IgD-negative memory B cell (primary cell): ENCODE measurements at regions not wholly inside any gene's neighbourhood (a gene's known extent, or its start where the extent isn't known, plus 50 kb on each side); places are given as distances from the start of the nearest gene placed in this dataset.

Source experiments
- H3K27ac Mint-ChIP-seq, 3 donors: one replicate each; pipeline ENCODE4 v1.8.0; 2020 to 2022; ENCODE audit warnings: mild to moderate bottlenecking in 3 of 3, mixed read lengths in 3 of 3, moderate library complexity in 1 of 3
- H3K27me3 Mint-ChIP-seq: one replicate; pipeline ENCODE4 v1.8.0; 2021; ENCODE audit warnings: mixed read lengths
- H3K36me3 Mint-ChIP-seq: one replicate; pipeline ENCODE4 v1.8.0; 2020; ENCODE audit warnings: mild to moderate bottlenecking, mixed read lengths
- H3K4me1 Mint-ChIP-seq, 3 donors: one replicate each; pipeline ENCODE4 v1.8.0; 2020 to 2022; ENCODE audit warnings: mixed read lengths in 3 of 3, mild to moderate bottlenecking in 1 of 3
- H3K4me3 Mint-ChIP-seq, 4 donors: one replicate each; pipeline ENCODE4 v1.8.0; 2020 to 2022; ENCODE audit warnings: mild to moderate bottlenecking in 4 of 4, mixed read lengths in 4 of 4, moderate library complexity in 3 of 4
- H3K9me3 Mint-ChIP-seq, 3 donors: one replicate each; pipeline ENCODE4 v1.8.0; 2020 to 2021; ENCODE audit warnings: mixed read lengths in 3 of 3, mild to moderate bottlenecking in 1 of 3

- H3K4me1 Mint-ChIP-seq = no peaks in the 10 kb centered on the region
- H3K27me3 Mint-ChIP-seq = no peaks in the 10 kb centered on the region
- no peak overlapping the region for H3K27ac Mint-ChIP-seq
- no peak overlapping the region for H3K4me3 Mint-ChIP-seq
- peaks cover 0 to 13% (median 0%) of the 10 kb centered on the region in 3 donors for H3K9me3 Mint-ChIP-seq
- no peaks in the 10 kb centered on the region for H3K36me3 Mint-ChIP-seq
Observed at GRCh38 chr9:13001989-13002580, 227.3 kb downstream of the LURAP1L start.

DNA sequence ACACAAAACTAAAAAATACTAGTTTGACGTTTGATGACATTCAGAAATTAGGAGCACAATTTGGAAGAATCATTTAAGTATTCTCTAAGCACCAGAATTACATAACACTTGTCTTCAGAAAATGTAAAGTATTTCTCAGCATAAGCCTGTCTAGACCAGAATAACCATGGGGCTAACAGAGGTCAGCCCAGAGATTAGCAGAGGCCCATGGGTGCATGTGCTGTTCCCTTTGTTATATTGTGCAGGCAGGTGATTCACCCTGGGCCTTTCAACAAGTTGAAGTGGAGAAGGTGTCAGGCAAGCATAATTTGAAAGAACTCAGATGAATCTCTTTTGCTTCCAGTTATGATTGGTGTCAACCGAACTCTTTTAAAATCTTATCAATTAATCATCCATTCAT is 227.9 kb downstream of the LURAP1L start:
- no peaks in the 10 kb centered on the region for H3K36me3 Mint-ChIP-seq
- no peak overlapping the region for H3K27ac Mint-ChIP-seq
- H3K4me1 Mint-ChIP-seq = no peaks in the 10 kb centered on the region
- no peak overlapping the region for H3K4me3 Mint-ChIP-seq
- no peaks in the 10 kb centered on the region for H3K27me3 Mint-ChIP-seq
- peaks cover 0 to 13% (median 0%) of the 10 kb centered on the region in 3 donors for H3K9me3 Mint-ChIP-seq

DNA sequence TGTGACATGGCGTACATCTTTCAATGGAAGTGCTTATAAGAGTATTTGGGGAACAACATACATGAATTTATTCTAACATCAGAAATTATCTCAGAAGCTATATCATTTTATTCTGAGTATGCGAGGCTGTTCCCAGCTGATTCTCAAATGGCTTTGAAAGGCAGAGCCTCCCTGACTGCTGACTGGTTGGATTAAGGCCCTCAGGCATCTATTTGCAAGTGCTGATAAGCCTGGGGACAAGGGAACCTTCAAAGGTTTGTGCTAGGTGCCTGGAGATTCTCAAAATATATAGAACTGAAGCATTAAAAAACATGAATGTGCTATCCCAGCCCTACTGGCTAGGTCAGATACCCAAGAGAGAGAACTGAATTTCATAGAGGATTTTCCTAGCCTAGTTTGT is 235.1 kb downstream of the LURAP1L start:
- peaks cover 2 to 8% (median 7%) of the 10 kb centered on the region in 3 donors for H3K9me3 Mint-ChIP-seq
- H3K4me1 Mint-ChIP-seq = no peaks in the 10 kb centered on the region
- no peak overlapping the region for H3K4me3 Mint-ChIP-seq
- H3K27me3 Mint-ChIP-seq = no peaks in the 10 kb centered on the region
- H3K27ac Mint-ChIP-seq = no peak overlapping the region
- H3K36me3 Mint-ChIP-seq = no peaks in the 10 kb centered on the region

DNA sequence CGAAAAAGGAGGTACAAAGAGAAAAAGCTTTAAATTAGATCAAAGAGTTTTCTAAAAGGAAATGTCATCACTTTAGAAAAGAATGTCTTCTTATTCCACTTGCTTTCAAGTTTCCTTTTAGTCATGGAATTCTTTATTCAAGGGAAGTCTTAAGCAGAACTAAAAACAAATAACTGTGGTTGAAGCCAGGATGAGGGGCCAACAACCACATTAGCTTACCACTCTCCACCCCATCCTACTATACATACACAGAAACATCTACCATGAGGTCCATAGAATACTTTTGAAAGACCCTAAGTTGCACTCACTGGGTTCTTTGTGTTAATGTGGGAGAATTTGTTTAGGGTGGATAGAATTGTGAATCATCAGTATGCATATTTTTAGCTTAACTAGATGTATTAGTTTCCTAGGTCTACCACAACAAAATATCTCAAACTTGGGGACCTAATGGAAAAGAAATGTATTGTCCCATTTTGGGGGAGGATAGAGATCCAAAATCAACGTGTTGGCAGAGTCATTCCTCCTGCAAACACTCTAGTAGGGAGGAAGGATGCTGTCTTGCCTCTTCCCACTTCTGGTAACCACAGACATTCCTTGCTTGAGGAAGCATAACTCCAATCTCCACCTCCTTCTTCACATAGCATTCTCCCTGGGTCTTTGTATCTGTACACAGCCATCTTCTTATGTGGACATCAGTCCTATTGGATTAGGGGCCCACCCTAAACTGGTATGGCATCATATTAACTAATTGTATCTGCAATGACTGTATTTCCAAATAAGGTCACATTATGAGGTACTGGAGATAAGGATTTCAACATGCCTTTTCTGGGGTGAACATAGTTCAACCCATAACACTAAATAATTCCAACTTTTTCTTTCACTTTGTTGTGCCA is 239.4 kb downstream of the LURAP1L start:
- peaks cover 3 to 7% (median 7%) of the 10 kb centered on the region in 3 donors for H3K9me3 Mint-ChIP-seq
- H3K4me1 Mint-ChIP-seq = no peaks in the 10 kb centered on the region
- H3K36me3 Mint-ChIP-seq = no peaks in the 10 kb centered on the region
- no peak overlapping the region for H3K27ac Mint-ChIP-seq
- H3K27me3 Mint-ChIP-seq = no peaks in the 10 kb centered on the region
- no peak overlapping the region for H3K4me3 Mint-ChIP-seq

- H3K9me3 Mint-ChIP-seq = peaks cover 3 to 8% (median 3%) of the 10 kb centered on the region in 3 donors
- no peaks in the 10 kb centered on the region for H3K4me1 Mint-ChIP-seq
- H3K36me3 Mint-ChIP-seq = no peaks in the 10 kb centered on the region
- no peak overlapping the region for H3K27ac Mint-ChIP-seq
- no peak overlapping the region for H3K4me3 Mint-ChIP-seq
- no peaks in the 10 kb centered on the region for H3K27me3 Mint-ChIP-seq
Observed at GRCh38 chr9:13017260-13017659, 242.4 kb downstream of the LURAP1L start.

DNA sequence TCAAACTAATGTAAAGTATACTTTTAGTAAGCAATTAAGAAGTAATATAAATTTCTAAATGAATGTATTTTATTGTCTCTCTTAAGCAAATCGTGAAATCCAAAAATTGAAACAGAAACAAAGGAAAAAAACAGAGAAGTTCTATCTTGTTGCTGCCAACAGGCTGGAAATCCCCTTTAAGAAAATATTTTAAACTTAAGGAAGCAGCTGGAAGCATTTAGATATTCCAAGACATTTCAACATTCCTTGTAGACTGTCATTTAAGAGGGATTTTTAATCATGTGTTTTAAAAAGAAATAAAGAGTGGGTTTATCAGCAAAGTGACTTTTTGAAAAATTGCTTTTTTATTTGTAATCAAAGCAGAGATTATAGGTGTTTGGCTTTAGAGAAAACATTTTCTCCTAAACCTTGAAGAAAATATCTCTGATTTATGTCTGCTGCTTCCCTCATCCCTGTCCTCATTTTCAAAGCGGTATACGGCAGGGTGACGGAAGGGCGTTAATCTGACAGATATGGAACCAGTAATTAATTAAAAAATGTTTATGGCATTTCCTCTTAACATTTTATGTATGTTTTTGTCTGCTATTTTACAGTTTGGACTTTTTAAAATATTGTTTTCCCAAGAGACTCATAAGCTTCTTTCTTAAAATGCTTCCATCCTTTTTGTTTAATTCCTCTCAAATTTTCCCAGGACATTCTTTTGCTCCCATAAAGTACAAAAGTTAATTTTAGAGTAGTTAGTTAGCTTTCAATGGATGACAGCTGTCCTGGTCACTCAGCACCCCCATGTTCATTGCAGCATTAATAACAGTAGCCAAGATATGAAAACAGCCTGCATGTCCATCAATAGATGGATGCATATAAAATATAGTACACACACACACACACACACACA is 245.6 kb downstream of the LURAP1L start:
- no peaks in the 10 kb centered on the region for H3K36me3 Mint-ChIP-seq

GRCh38 chr9:13022756-13023155 is 247.9 kb downstream of the LURAP1L start:
- H3K4me1 Mint-ChIP-seq = no peaks in the 10 kb centered on the region
- no peaks in the 10 kb centered on the region for H3K27me3 Mint-ChIP-seq
- no peak overlapping the region for H3K27ac Mint-ChIP-seq
- no peaks in the 10 kb centered on the region for H3K36me3 Mint-ChIP-seq
- no peak overlapping the region for H3K4me3 Mint-ChIP-seq
- H3K9me3 Mint-ChIP-seq = peaks cover 8 to 12% (median 8%) of the 10 kb centered on the region in 3 donors

More for the DNA sequence above, 245.6 kb downstream of the LURAP1L start:
- H3K4me3 Mint-ChIP-seq = no peak overlapping the region
- no peaks in the 10 kb centered on the region for H3K4me1 Mint-ChIP-seq
- H3K9me3 Mint-ChIP-seq = peaks cover 3 to 6% (median 5%) of the 10 kb centered on the region in 3 donors
- no peak overlapping the region for H3K27ac Mint-ChIP-seq
- H3K27me3 Mint-ChIP-seq = no peaks in the 10 kb centered on the region

GRCh38 chr9:13023498-13023897 is 248.7 kb downstream of the LURAP1L start:
- Mint-ChIP-seq H3K27ac (no peak overlapping the region), H3K9me3 (peaks cover 8 to 12% (median 8%) of the 10 kb centered on the region in 3 donors), H3K4me3 (no peak overlapping the region), H3K4me1 (no peaks in the 10 kb centered on the region), H3K27me3 (no peaks in the 10 kb centered on the region), H3K36me3 (no peaks in the 10 kb centered on the region)

GRCh38 chr9:13026956-13027355 is 252.1 kb downstream of the LURAP1L start:
- H3K4me1 Mint-ChIP-seq = no peaks in the 10 kb centered on the region
- H3K27me3 Mint-ChIP-seq = no peaks in the 10 kb centered on the region

DNA sequence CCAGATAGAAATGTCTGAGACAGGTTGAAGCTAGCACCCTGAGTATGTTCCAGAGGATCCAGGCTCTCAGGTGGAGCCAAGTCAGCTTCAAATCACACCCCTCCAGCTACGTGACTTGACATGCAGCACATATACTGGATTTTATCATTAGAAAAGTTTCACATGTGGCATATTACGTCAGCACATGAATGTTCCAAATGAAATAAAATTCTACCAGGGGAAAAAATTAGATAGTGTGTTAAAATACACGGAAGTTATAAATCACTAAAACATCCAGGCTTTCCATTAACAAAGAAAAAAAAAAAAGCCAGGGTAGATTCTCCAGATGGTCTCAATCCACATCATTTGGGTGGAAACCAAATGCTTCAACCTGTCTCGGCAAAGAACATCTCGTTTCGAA is 251.6 kb downstream of the MPDZ start:
- Mint-ChIP-seq H3K36me3 (peaks cover 1% of the 10 kb centered on the region), H3K4me3 (no peak overlapping the region), H3K4me1 (no peaks in the 10 kb centered on the region), H3K9me3 (peaks cover 5 to 9% (median 7%) of the 10 kb centered on the region in 3 donors), H3K27me3 (no peaks in the 10 kb centered on the region), H3K27ac (no peak overlapping the region)

More at GRCh38 chr9:13026956-13027355, 252.1 kb downstream of the LURAP1L start:
- peaks cover 7 to 9% (median 7%) of the 10 kb centered on the region in 3 donors for H3K9me3 Mint-ChIP-seq
- no peak overlapping the region for H3K27ac Mint-ChIP-seq
- H3K4me3 Mint-ChIP-seq = no peak overlapping the region
- peaks cover 1% of the 10 kb centered on the region for H3K36me3 Mint-ChIP-seq

DNA sequence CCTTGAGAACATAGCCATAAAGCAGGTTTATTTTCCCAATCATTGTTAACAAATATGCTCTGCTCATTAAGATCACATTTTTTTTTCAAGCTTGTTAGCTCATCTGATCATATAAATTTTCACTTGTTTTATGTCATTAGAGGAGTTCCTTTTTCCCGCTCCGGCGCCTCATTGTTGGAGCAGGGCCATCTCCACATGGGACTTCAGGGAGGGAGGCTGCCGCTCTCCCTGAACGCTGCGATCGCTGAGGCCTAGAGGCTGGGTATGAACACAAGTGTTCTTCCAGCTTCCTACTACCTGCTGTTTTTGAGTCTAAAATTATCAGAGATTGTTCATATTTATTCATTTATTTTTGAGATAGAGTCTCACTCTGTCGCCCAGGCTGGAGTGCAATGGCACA is 246.9 kb downstream of the MPDZ start:
- Mint-ChIP-seq H3K4me3 (no peak overlapping the region), H3K27ac (no peak overlapping the region), H3K4me1 (no peaks in the 10 kb centered on the region), H3K36me3 (peaks cover 1% of the 10 kb centered on the region), H3K9me3 (peaks cover 2 to 5% (median 3%) of the 10 kb centered on the region in 3 donors), H3K27me3 (no peaks in the 10 kb centered on the region)

DNA sequence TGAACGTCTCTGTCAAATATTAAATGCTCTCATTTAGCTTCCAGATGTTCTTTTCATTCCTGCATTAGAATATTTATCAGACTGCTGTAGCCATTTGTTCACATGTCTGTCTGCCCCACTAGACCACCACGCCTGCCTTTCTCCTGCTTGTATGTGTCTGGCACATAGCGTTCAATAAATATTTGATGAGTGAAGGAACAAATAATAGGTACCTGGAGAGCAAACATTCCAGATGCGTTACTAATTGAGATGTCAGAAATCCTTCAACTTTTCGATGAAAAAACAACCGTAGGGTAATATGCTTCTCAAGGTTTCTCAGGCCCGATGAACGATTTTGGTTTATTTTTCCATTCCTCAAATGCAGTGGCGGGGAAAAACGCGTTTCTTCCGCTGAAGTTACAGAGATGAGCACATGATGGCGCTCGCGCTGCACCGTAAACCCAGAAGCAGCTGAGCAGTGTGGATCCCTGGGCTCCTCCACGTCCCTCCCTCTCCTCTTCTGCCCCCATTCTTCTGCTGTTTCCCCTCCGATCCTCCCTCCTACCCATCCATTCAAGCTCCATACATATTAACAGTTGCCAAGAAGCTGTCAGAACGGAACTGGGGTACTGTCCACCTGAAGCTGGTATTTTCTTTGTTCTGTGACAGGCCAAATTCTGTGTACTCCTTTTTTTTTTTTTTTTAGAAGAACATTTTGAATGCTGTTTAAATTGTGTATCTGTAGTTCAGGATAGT is 245.4 kb downstream of the MPDZ start:
- Mint-ChIP-seq H3K27ac (no peak overlapping the region), H3K36me3 (peaks cover 1% of the 10 kb centered on the region), H3K9me3 (peaks cover 2 to 5% (median 3%) of the 10 kb centered on the region in 3 donors), H3K27me3 (no peaks in the 10 kb centered on the region), H3K4me3 (no peak overlapping the region), H3K4me1 (no peaks in the 10 kb centered on the region)

GRCh38 chr9:13034694-13035002 is 244.8 kb downstream of the MPDZ start:
- Mint-ChIP-seq H3K4me1 (no peaks in the 10 kb centered on the region), H3K4me3 (no peak overlapping the region), H3K36me3 (peaks cover 1% of the 10 kb centered on the region), H3K27me3 (no peaks in the 10 kb centered on the region), H3K9me3 (peaks cover 2 to 5% (median 3%) of the 10 kb centered on the region in 3 donors), H3K27ac (no peak overlapping the region)

DNA sequence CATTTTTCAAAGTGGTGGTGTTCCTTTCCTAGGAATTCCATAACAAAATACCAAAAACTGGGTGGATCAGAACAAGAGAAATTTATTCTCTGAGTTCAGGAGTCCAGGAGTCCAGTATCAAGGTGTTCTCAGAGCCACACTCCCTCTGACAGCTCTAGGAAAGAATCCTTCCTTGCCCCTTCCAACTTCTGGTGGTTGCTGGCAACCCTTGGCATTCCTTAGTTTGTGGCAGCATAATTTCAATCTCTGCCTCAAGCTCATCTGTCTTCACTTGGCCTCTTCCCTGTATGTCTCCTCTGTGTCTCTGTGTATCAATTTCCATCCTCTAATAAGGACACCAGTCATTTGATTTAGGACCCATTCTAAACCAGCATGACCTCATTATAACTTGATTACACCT is 243.7 kb downstream of the MPDZ start:
- no peaks in the 10 kb centered on the region for H3K4me1 Mint-ChIP-seq
- no peak overlapping the region for H3K4me3 Mint-ChIP-seq
- H3K27me3 Mint-ChIP-seq = no peaks in the 10 kb centered on the region
- peaks cover 0 to 5% (median 0%) of the 10 kb centered on the region in 3 donors for H3K9me3 Mint-ChIP-seq
- peaks cover 1% of the 10 kb centered on the region for H3K36me3 Mint-ChIP-seq
- no peak overlapping the region for H3K27ac Mint-ChIP-seq
